Loucy (cell line): ENCODE measurements at regions not wholly inside any gene's neighbourhood (a gene's known extent, or its start where the extent isn't known, plus 50 kb on each side); places are given as distances from the start of the nearest gene placed in this dataset.

Experiments used
- H2AFZ ChIP-seq: fragments of 200-600 bp; sonication (generic); 2 replicates; pipeline ENCODE4 v1.6.0; 2016; ENCODE audit warnings: antibody characterized with exemption, mild to moderate bottlenecking, low read length, moderate library complexity
- H3F3A ChIP-seq: fragments of 200-600 bp; 2 replicates; pipeline ENCODE4 v1.6.0; 2016; ENCODE audit warnings: antibody characterized with exemption, low read depth, mild to moderate bottlenecking
- H3K27me3 ChIP-seq: fragments of 200-600 bp; sonication (generic); 2 replicates; pipeline ENCODE4 v1.6.1; 2014; ENCODE audit warnings: low read length, mild to moderate bottlenecking; ENCODE audit not compliant: insufficient read depth, poor library complexity, severe bottlenecking
- H3K36me3 ChIP-seq: fragments of 200-600 bp; sonication (generic); 2 replicates; pipeline ENCODE4 v1.6.1; 2016; ENCODE audit warnings: low read length; ENCODE audit not compliant: insufficient read depth
- H3K4me1 ChIP-seq: fragments of 200-600 bp; sonication (generic); 2 replicates; pipeline ENCODE4 v1.5.1; 2014; ENCODE audit warnings: low read length, mild to moderate bottlenecking; ENCODE audit not compliant: insufficient read depth, poor library complexity, severe bottlenecking
- H3K4me2 ChIP-seq: fragments of 200-600 bp; sonication (generic); 2 replicates; pipeline ENCODE4 v1.6.0; 2014; ENCODE audit warnings: antibody characterized with exemption, low read length, low read depth, mild to moderate bottlenecking; ENCODE audit not compliant: poor library complexity, severe bottlenecking
- H3K4me3 ChIP-seq: fragments of 200-600 bp; sonication (generic); 2 replicates; pipeline ENCODE4 v1.5.1; 2014; ENCODE audit warnings: low read length, mild to moderate bottlenecking, mixed read lengths; ENCODE audit not compliant: poor library complexity, severe bottlenecking
- H3K79me2 ChIP-seq: fragments of 200-600 bp; sonication (generic); 2 replicates; pipeline ENCODE4 v1.6.1; 2014; ENCODE audit warnings: low read length; ENCODE audit not compliant: insufficient read depth
- H3K9ac ChIP-seq: fragments of 200-600 bp; sonication (generic); 2 replicates; pipeline ENCODE4 v1.6.0; 2014; ENCODE audit warnings: mild to moderate bottlenecking, low read depth, low read length, moderate library complexity; ENCODE audit not compliant: poor library complexity, severe bottlenecking
- H3K9me2 ChIP-seq: fragments of 200-600 bp; sonication (generic); replicated peaks from 2 replicates; pipeline ENCODE4 v1.6.1; 2016; ENCODE audit warnings: low read depth, low read length, mixed read lengths
- H3K9me3 ChIP-seq: fragments of 200-600 bp; sonication (generic); 2 replicates; pipeline ENCODE4 v1.6.1; 2014; ENCODE audit warnings: mild to moderate bottlenecking, antibody characterized with exemption, low read length, low read depth; ENCODE audit not compliant: insufficient read depth
- H4K20me1 ChIP-seq: fragments of 200-600 bp; sonication (generic); 2 replicates; pipeline ENCODE4 v1.6.0; 2014; ENCODE audit warnings: antibody characterized with exemption, low read length, mild to moderate bottlenecking; ENCODE audit not compliant: insufficient read depth, poor library complexity, severe bottlenecking
- CTCF ChIP-seq: fragments of 200-600 bp; sonication (generic); conservative IDR thresholded peaks from 2 replicates; pipeline ENCODE4 v1.5.1; 2014; ENCODE audit warnings: mild to moderate bottlenecking, antibody characterized with exemption, low read length
- EZH2phosphoT487 ChIP-seq: fragments of 200-600 bp; IDR thresholded peaks from 2 replicates; pipeline ENCODE4 v1.6.1; 2018; ENCODE audit warnings: antibody characterized with exemption, mild to moderate bottlenecking, moderate library complexity, borderline replicate concordance

GRCh38 chr3:181930105-181930504, 218.4 kb downstream of the SOX2 start:
- Histone ChIP-seq H3K9me2 (no peaks in the 10 kb centered on the region), H4K20me1 (no peaks in the 10 kb centered on the region), H3K4me3 (no peak overlapping the region), H3K9ac (no peak overlapping the region), H3K4me1 (no peaks in the 10 kb centered on the region), H3K9me3 (peaks cover 6% of the 10 kb centered on the region; the same call in 1 of the 2 replicates), H3F3A (no peaks in the 10 kb centered on the region), H3K4me2 (no peak overlapping the region), H3K79me2 (no peaks in the 10 kb centered on the region), H2AFZ (no peak overlapping the region), H3K36me3 (no peaks in the 10 kb centered on the region), H3K27me3 (no peaks in the 10 kb centered on the region)
- TF ChIP-seq CTCF (no peak), EZH2phosphoT487 (no peak)

- TF ChIP-seq EZH2phosphoT487 (no peak), CTCF (no peak)
- H3K4me3 ChIP-seq = no peak overlapping the region
These were observed 220.3 kb downstream of the SOX2 start for GRCh38 chr3:181932039-181932438.

GRCh38 chr3:181933052-181933618, 221.4 kb downstream of the SOX2 start:
- Histone ChIP-seq H3K4me3 (no peak overlapping the region), H3K9me3 (peaks cover 6% of the 10 kb centered on the region; the same call in 1 of the 2 replicates), H3K36me3 (no peaks in the 10 kb centered on the region), H4K20me1 (no peaks in the 10 kb centered on the region), H3K9ac (no peak overlapping the region), H2AFZ (no peak overlapping the region), H3K4me1 (no peaks in the 10 kb centered on the region), H3K4me2 (no peak overlapping the region), H3K79me2 (no peaks in the 10 kb centered on the region), H3K9me2 (no peaks in the 10 kb centered on the region), H3F3A (no peaks in the 10 kb centered on the region), H3K27me3 (no peaks in the 10 kb centered on the region)
- TF ChIP-seq EZH2phosphoT487 = no peak
- TF ChIP-seq CTCF = no peak

More at GRCh38 chr3:181932039-181932438, 220.3 kb downstream of the SOX2 start:
- Histone ChIP-seq H3K4me1 (no peaks in the 10 kb centered on the region), H4K20me1 (no peaks in the 10 kb centered on the region), H3F3A (no peaks in the 10 kb centered on the region), H2AFZ (no peak overlapping the region), H3K4me2 (no peak overlapping the region), H3K36me3 (no peaks in the 10 kb centered on the region), H3K9me2 (no peaks in the 10 kb centered on the region), H3K9ac (no peak overlapping the region), H3K27me3 (no peaks in the 10 kb centered on the region), H3K79me2 (no peaks in the 10 kb centered on the region), H3K9me3 (peaks cover 6% of the 10 kb centered on the region; the same call in 1 of the 2 replicates)
